DMS153 treated with DMSO at 0.1 percent for 48 hours (cell line): ENCODE measurements at regions not wholly inside any gene's neighbourhood (a gene's known extent, or its start where the extent isn't known, plus 50 kb on each side); places are given as distances from the start of the nearest gene placed in this dataset.

Source experiments
- DNase-seq: peaks from one replicate; lab custom pipeline; 2025; ENCODE audit not compliant: unreplicated experiment; lab: John Stamatoyannopoulos, UW

GRCh38 chr18:45227001-45227742 lies 388.1 kb upstream of the SLC14A2 start:
- DNase-seq: no peak

- DNase-seq: no peak
Measured at GRCh38 chr18:45228796-45229388, 386.4 kb upstream of the SLC14A2 start.

GRCh38 chr18:45231617-45232016 lies 383.7 kb upstream of the SLC14A2 start:
- DNase-seq: no peak

GRCh38 chr18:45232061-45232460 lies 383.2 kb upstream of the SLC14A2 start:
- DNase-seq: no peak

GRCh38 chr18:45236676-45237075 lies 378.6 kb upstream of the SLC14A2 start:
- no peak for DNase-seq

- DNase-seq: no peak
Measured at GRCh38 chr18:45237343-45238098, 377.8 kb upstream of the SLC14A2 start.

GRCh38 chr18:45241271-45241670 lies 374.0 kb upstream of the SLC14A2 start:
- no peak for DNase-seq

GRCh38 chr18:45241982-45242565 lies 373.2 kb upstream of the SLC14A2 start:
- DNase-seq: no peak

GRCh38 chr18:45243340-45244110 lies 371.8 kb upstream of the SLC14A2 start:
- no peak for DNase-seq

- no peak for DNase-seq
Measured at GRCh38 chr18:45245091-45245511, 370.2 kb upstream of the SLC14A2 start.

- no peak for DNase-seq
Measured at GRCh38 chr18:45248240-45248903, 366.9 kb upstream of the SLC14A2 start.

- no peak for DNase-seq
Measured at GRCh38 chr18:45249246-45249661, 366.0 kb upstream of the SLC14A2 start.

- no peak for DNase-seq
Measured at GRCh38 chr18:45250479-45250878, 364.8 kb upstream of the SLC14A2 start.

- no peak for DNase-seq
Measured at GRCh38 chr18:45251236-45251635, 364.0 kb upstream of the SLC14A2 start.

- no peak for DNase-seq
Measured at GRCh38 chr18:45252474-45252873, 362.8 kb upstream of the SLC14A2 start.

GRCh38 chr18:45253056-45253565 lies 362.2 kb upstream of the SLC14A2 start:
- no peak for DNase-seq

- no peak for DNase-seq
Measured at GRCh38 chr18:45253973-45254708, 361.1 kb upstream of the SLC14A2 start.

- DNase-seq: no peak
Measured at GRCh38 chr18:45254709-45255082, 360.6 kb upstream of the SLC14A2 start.

GRCh38 chr18:45255197-45255890 lies 359.9 kb upstream of the SLC14A2 start:
- peak; percentile 10 for DNase-seq
